K562 (cell line): ENCODE measurements at regions not wholly inside any gene's neighbourhood (a gene's known extent, or its start where the extent isn't known, plus 50 kb on each side); places are given as distances from the start of the nearest gene placed in this dataset.

Source experiments
- ATAC-seq: fragments of 200-7000 bp; cut with Tn5 transposase; 3 replicates; pipeline ENCODE4 v1.9.1; 2020; ENCODE audit warnings: moderate library complexity
- BruUV-seq: library from RNA; stranded (reverse); fragments of 400-500 nt; replicated peaks from 2 replicates; lab custom pipeline; 2021; lab: Mats Ljungman, UMichigan
- CTCF ChIA-PET: fragments of 300-600 bp; formaldehyde crosslinking; extraction: SDS; loops from one replicate; lab custom pipeline; 2021; ENCODE audit warnings: low intra/inter-chr PET ratio; lab: Yijun Ruan, JAX
- POLR2A ChIA-PET: fragments of 300-600, 350-650 bp; sonication (Branson Sonifier 250); formaldehyde crosslinking; extraction: SDS; loops from one replicate; lab custom pipeline; 2021; ENCODE audit warnings: antibody characterized with exemption, inconsistent platforms; lab: Yijun Ruan, JAX
- DNase-seq, 4 experiments: peaks; one replicate each; pipeline versions ENCODE4 v3.0.0 to v3.0.0-alpha.2; 2011 to 2018; ENCODE audit warnings: low spot score in 3 of 4, mixed read lengths in 3 of 4; ENCODE audit errors: extremely low read depth in 1 of 4
- FAIRE-seq: peaks from 2 replicates; lab custom pipeline; 2011; peaks lifted over from hg19 to GRCh38; lab: Jason Lieb, UNC
- H2AFZ ChIP-seq: 2 replicates; pipeline ENCODE4 v1.6.0; 2011; ENCODE audit warnings: low read depth, low read length, control low read depth, inconsistent platforms
- H3K27ac ChIP-seq: fragments of 200-600 bp; 3 replicates; pipeline ENCODE4 v1.8.0; 2011; ENCODE audit warnings: low read depth, mild to moderate bottlenecking, control low read depth, inconsistent platforms, low read length, moderate library complexity, mixed read lengths; ENCODE audit errors: extremely low read depth
- H3K27me3 ChIP-seq, 2 experiments: fragments of 300-600 bp in 1 of 2; 2 replicates in 1 of 2; 3 replicates in 1 of 2; pipeline versions ENCODE4 v1.6.0 to v1.8.0; 2011; ENCODE audit warnings: inconsistent platforms in 2 of 2, low read length in 2 of 2, mild to moderate bottlenecking in 1 of 2, mixed read lengths in 1 of 2, moderate library complexity in 1 of 2; ENCODE audit not compliant: control insufficient read depth in 2 of 2, insufficient read depth in 2 of 2
- H3K36me3 ChIP-seq: fragments of 300-600 bp; 3 replicates; pipeline ENCODE4 v1.8.0; 2011; ENCODE audit warnings: mild to moderate bottlenecking, low read length, inconsistent platforms; ENCODE audit not compliant: control insufficient read depth, insufficient read depth
- H3K4me1 ChIP-seq, 2 experiments: fragments of 200-600 bp in 1 of 2; replicated peaks in 1 of 2; 2 replicates in 1 of 2; 3 replicates in 1 of 2; pipeline versions ENCODE4 v1.5.1 to v1.8.0; 2011; ENCODE audit warnings: inconsistent platforms in 2 of 2, low read length in 2 of 2, mild to moderate bottlenecking in 1 of 2, mixed read lengths in 1 of 2, moderate library complexity in 1 of 2; ENCODE audit not compliant: control insufficient read depth in 2 of 2, insufficient read depth in 2 of 2
- H3K4me2 ChIP-seq: 2 replicates; pipeline ENCODE4 v1.6.1; 2011; ENCODE audit warnings: low read length, control low read depth, inconsistent platforms, mixed read lengths; ENCODE audit not compliant: insufficient read depth
- H3K4me3 ChIP-seq: fragments of 200-600 bp; sonication (generic), shearing (Covaris generic); 2 replicates; pipeline ENCODE4 v1.5.1; 2016; ENCODE audit warnings: control low read depth, inconsistent platforms
- H3K79me2 ChIP-seq: fragments of 200-600 bp; 3 replicates; pipeline ENCODE4 v1.8.0; 2011; ENCODE audit warnings: low read length, inconsistent platforms; ENCODE audit not compliant: control insufficient read depth, insufficient read depth
- H3K9ac ChIP-seq, 2 experiments: 2 replicates each; pipeline versions ENCODE4 v1.6.0 to v1.6.1; 2011; ENCODE audit warnings: low read depth in 2 of 2, low read length in 2 of 2, control low read depth in 1 of 2, inconsistent platforms in 1 of 2, mild to moderate bottlenecking in 1 of 2, mixed read lengths in 1 of 2; ENCODE audit not compliant: insufficient read depth in 1 of 2
- H3K9me1 ChIP-seq: one replicate; pipeline ENCODE4 v1.6.0; 2011; ENCODE audit warnings: inconsistent platforms, mild to moderate bottlenecking, low read length, moderate library complexity; ENCODE audit not compliant: control insufficient read depth, insufficient read depth
- H3K9me3 ChIP-seq: replicated peaks from 2 replicates; pipeline ENCODE4 v1.5.1; 2011; ENCODE audit warnings: low read depth, low read length, inconsistent platforms; ENCODE audit not compliant: control insufficient read depth, insufficient read depth
- H4K20me1 ChIP-seq: replicated peaks from 2 replicates; pipeline ENCODE4 v1.6.1; 2011; ENCODE audit warnings: low read length, inconsistent platforms, mixed read lengths; ENCODE audit not compliant: control insufficient read depth, insufficient read depth
- GATA2 ChIP-seq: sonication (generic); formaldehyde crosslinking; IDR thresholded peaks from 2 replicates; pipeline ENCODE4 v1.4.0; 2020; ENCODE audit warnings: mild to moderate bottlenecking, missing genetic modification reagents
- IFI16 ChIP-seq: fragments of 250-450 bp; sonication (Bioruptor Pico); IDR thresholded peaks from 2 replicates; pipeline ENCODE4 v2.1.2; 2022; ENCODE audit warnings: mild to moderate bottlenecking, inconsistent platforms
- MTF1 ChIP-seq: fragments of 250-450 bp; sonication (Bioruptor Pico); IDR thresholded peaks from 2 replicates; pipeline ENCODE4 v1.9.0; 2021; ENCODE audit warnings: moderate library complexity, mild to moderate bottlenecking, inconsistent platforms, borderline replicate concordance
- NFE2L1 ChIP-seq: fragments of 450-650 bp; IDR thresholded peaks from 2 replicates; pipeline ENCODE4 v1.6.1; 2016; ENCODE audit warnings: missing genetic modification characterization, low read depth, mild to moderate bottlenecking, missing compliant biosample characterization, moderate library complexity, borderline replicate concordance
- NFYB ChIP-seq: IDR thresholded peaks from 2 replicates; pipeline ENCODE4 v1.6.1; 2011; ENCODE audit warnings: mild to moderate bottlenecking, moderate library complexity; ENCODE audit not compliant: insufficient read length; ENCODE audit errors: extremely low read depth
- RFX5 ChIP-seq: IDR thresholded peaks from 2 replicates; pipeline ENCODE4 v1.6.1; 2011; ENCODE audit warnings: low read depth, mild to moderate bottlenecking, improper control_type of control experiment, low read length
- SLC30A9 ChIP-seq: fragments of 250-450 bp; sonication (Bioruptor Pico); IDR thresholded peaks from 2 replicates; pipeline ENCODE4 v1.8.0; 2022; ENCODE audit warnings: mild to moderate bottlenecking, moderate library complexity
- SP2 ChIP-seq: IDR thresholded peaks from 2 replicates; pipeline ENCODE4 v1.6.1; 2011; ENCODE audit warnings: mild to moderate bottlenecking, low read depth, low read length, moderate library complexity; ENCODE audit not compliant: poor library complexity, severe bottlenecking; ENCODE audit errors: extremely low read depth
- SRSF3 ChIP-seq: fragments of 200-400 bp; formaldehyde crosslinking; IDR thresholded peaks from 2 replicates; pipeline ENCODE4 v1.6.1; 2016; ENCODE audit warnings: mild to moderate bottlenecking, low read length, moderate library complexity; ENCODE audit not compliant: insufficient read depth
- WGBS: fragments of 100-300 bp; shearing (Covaris generic); methylation state at CpG from one replicate; pipeline ENCODE4 v1.1.6; 2016; ENCODE audit warnings: low coverage, mixed read lengths; ENCODE audit not compliant: insufficient coverage; ENCODE audit errors: missing lambda C conversion rate; 5-methylcytosine and 5-hydroxymethylcytosine counted together
- in situ Hi-C: fragments of 300-500 bp; cut with MboI; formaldehyde crosslinking; loops from 4 replicates; pipeline ENCODE4 v1.15.0; 2018; ENCODE audit warnings: inconsistent platforms, mixed read lengths
- intact Hi-C: fragments of 100-400 bp; cut with micrococcal nuclease; formaldehyde crosslinking; loops from 2 replicates; pipeline ENCODE4 v1.14.2; 2022
- TF ChIP-seq, protein P1 (sequence below): fragments of 250-450 bp; sonication (Bioruptor Pico); IDR thresholded peaks from 2 replicates; pipeline ENCODE4 v1.8.0; 2022; ENCODE audit warnings: inconsistent platforms, mild to moderate bottlenecking, moderate library complexity, borderline replicate concordance
- TF ChIP-seq, protein P2 (sequence below): fragments of 450-650 bp; IDR thresholded peaks from 2 replicates; pipeline ENCODE4 v1.6.1; 2016; ENCODE audit warnings: low read depth, mild to moderate bottlenecking, moderate library complexity
- TF ChIP-seq, protein P3 (sequence below): sonication (generic); formaldehyde crosslinking; IDR thresholded peaks from 2 replicates; pipeline ENCODE4 v1.4.0; 2020; ENCODE audit warnings: mild to moderate bottlenecking, missing genetic modification reagents
- TF ChIP-seq, protein P4 (sequence below), 2 experiments: fragments of 250-450 bp in 1 of 2; fragments of 450-650 bp in 1 of 2; sonication (Bioruptor Pico) in 1 of 2; IDR thresholded peaks; 2 replicates each; pipeline versions ENCODE4 v1.6.1 to v1.8.0; 2016 to 2021; ENCODE audit warnings: mild to moderate bottlenecking in 2 of 2, moderate library complexity in 2 of 2, missing compliant biosample characterization in 1 of 2, missing genetic modification characterization in 1 of 2

- no peak for TF ChIP-seq RFX5
- TF ChIP-seq SLC30A9 (CRISPR knock-in tag), result no peak
Measured at GRCh38 chr1:232875536-232875935, 70.3 kb downstream of the MAP10 start (continued).

DNA sequence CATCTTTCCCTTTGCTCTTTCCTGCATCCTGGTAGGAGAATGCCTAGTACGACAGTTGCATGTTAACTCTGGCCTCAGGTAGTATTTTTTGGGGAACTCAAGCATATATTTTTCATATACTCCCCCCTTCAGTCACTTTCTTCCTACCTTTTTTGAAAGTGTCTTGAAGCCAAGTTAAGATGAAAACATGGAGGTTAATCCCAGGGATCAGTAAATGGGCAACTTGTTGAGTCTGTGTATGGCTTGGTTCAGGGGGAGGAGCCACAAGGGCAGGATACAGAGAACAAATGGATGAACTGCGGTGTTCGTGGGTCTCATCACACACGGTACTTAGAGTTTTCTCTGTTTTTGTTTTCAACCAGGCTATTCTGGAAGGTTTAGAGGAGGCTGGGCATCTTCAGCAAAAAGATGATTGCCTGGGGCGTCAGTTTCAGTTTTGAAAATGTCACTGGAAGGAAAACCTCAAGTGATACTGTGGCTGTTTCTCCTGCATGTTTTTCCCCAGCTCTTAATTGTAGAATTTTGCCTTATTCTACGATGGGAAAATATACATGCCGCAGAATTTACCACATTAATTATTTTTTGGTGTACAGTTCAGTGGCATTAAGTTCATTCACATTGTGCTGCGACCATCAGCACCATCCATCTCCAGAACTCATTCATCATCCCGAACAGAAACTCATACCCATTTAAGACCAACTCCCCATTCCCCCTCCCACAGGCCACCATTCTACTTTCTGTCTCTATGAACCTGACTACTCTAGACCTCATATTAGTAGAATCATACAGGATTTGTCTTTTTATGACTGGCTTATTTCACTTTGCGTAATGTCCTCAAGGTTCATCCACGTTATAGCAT is 71.5 kb downstream of the MAP10 start:
- intact Hi-C loops (no loop called here), in situ Hi-C loops (no loop called here)
- no peaks in the 10 kb centered on the region; a peak in 1 of 5 replicates for H3K4me1 ChIP-seq
- WGBS, result 7% methylated on average over 11 of the region's 11 CpGs
- no peaks in the 10 kb centered on the region for H3K9me1 ChIP-seq
- H3K36me3 ChIP-seq, result no peaks in the 10 kb centered on the region
- ATAC-seq, result no peak
- no peak for FAIRE-seq
- H2AFZ ChIP-seq, result no peak overlapping the region
- POLR2A ChIA-PET, result no interaction called here
- no peak for DNase-seq
- CTCF ChIA-PET, result no interaction called here
- no peaks in the 10 kb centered on the region for H3K79me2 ChIP-seq
- no peak overlapping the region for H3K4me3 ChIP-seq
- no peak overlapping the region for H3K9ac ChIP-seq
- no peaks in the 10 kb centered on the region for H3K9me3 ChIP-seq
- no peak overlapping the region for H3K4me2 ChIP-seq
- BruUV-seq, result no TSS peak
- no peak overlapping the region for H3K27ac ChIP-seq
- peaks cover 2 to 12% of the 10 kb centered on the region in 2 experiments; a peak in 2 of 5 replicates for H3K27me3 ChIP-seq
- peaks cover 4% of the 10 kb centered on the region; the same call in 1 of the 2 replicates for H4K20me1 ChIP-seq
- TF ChIP-seq SRSF3, result no peak
- no peak for TF ChIP-seq MTF1 (CRISPR knock-in tag)
- no peak for TF ChIP-seq SP2
- no peak for TF ChIP-seq GATA2 (CRISPR knock-in tag)
- TF ChIP-seq, protein P1, sequence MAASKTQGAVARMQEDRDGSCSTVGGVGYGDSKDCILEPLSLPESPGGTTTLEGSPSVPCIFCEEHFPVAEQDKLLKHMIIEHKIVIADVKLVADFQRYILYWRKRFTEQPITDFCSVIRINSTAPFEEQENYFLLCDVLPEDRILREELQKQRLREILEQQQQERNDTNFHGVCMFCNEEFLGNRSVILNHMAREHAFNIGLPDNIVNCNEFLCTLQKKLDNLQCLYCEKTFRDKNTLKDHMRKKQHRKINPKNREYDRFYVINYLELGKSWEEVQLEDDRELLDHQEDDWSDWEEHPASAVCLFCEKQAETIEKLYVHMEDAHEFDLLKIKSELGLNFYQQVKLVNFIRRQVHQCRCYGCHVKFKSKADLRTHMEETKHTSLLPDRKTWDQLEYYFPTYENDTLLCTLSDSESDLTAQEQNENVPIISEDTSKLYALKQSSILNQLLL (CRISPR knock-in tag), result no peak
- TF ChIP-seq, protein P2, sequence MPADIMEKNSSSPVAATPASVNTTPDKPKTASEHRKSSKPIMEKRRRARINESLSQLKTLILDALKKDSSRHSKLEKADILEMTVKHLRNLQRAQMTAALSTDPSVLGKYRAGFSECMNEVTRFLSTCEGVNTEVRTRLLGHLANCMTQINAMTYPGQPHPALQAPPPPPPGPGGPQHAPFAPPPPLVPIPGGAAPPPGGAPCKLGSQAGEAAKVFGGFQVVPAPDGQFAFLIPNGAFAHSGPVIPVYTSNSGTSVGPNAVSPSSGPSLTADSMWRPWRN, result no peak
- no peak for TF ChIP-seq NFE2L1 (tag)
- TF ChIP-seq, protein P3, sequence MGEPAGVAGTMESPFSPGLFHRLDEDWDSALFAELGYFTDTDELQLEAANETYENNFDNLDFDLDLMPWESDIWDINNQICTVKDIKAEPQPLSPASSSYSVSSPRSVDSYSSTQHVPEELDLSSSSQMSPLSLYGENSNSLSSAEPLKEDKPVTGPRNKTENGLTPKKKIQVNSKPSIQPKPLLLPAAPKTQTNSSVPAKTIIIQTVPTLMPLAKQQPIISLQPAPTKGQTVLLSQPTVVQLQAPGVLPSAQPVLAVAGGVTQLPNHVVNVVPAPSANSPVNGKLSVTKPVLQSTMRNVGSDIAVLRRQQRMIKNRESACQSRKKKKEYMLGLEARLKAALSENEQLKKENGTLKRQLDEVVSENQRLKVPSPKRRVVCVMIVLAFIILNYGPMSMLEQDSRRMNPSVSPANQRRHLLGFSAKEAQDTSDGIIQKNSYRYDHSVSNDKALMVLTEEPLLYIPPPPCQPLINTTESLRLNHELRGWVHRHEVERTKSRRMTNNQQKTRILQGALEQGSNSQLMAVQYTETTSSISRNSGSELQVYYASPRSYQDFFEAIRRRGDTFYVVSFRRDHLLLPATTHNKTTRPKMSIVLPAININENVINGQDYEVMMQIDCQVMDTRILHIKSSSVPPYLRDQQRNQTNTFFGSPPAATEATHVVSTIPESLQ, result no peak
- TF ChIP-seq NFYB, result no peak
- TF ChIP-seq IFI16 (CRISPR knock-in tag), result no peak
- TF ChIP-seq, protein P4, sequence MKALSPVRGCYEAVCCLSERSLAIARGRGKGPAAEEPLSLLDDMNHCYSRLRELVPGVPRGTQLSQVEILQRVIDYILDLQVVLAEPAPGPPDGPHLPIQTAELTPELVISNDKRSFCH (CRISPR knock-in tag; IDR thresholded peaks at IDR 0.05), result no peak
- TF ChIP-seq, protein P4 (tag; IDR thresholded peaks at IDR 0.05), result no peak
